ENCODE measurements at regions not wholly inside any gene's neighbourhood (a gene's known extent, or its start where the extent isn't known, plus 50 kb on each side); places are given as distances from the start of the nearest gene placed in this dataset.

GRCh38 chr11:134639586-134640330 lies 227.7 kb upstream of the B3GAT1 start:
- H3K4me1 ChIP-seq, result no peaks in the 10 kb centered on the region
- peaks cover 38% of the 10 kb centered on the region for H3K27me3 ChIP-seq (ENCODE audit: low read depth)
- H3K4me3 ChIP-seq, result no peak overlapping the region
- in situ Hi-C loops (cut with MboI; ENCODE audit: low sequenced_read_pairs), result no loop called here
- H3K9me3 ChIP-seq, result no peaks in the 10 kb centered on the region
- DNase-seq (ENCODE audit: low spot score in 2 of 2), result no peak
- no peaks in the 10 kb centered on the region for H3K36me3 ChIP-seq (replicated peaks)

DNA sequence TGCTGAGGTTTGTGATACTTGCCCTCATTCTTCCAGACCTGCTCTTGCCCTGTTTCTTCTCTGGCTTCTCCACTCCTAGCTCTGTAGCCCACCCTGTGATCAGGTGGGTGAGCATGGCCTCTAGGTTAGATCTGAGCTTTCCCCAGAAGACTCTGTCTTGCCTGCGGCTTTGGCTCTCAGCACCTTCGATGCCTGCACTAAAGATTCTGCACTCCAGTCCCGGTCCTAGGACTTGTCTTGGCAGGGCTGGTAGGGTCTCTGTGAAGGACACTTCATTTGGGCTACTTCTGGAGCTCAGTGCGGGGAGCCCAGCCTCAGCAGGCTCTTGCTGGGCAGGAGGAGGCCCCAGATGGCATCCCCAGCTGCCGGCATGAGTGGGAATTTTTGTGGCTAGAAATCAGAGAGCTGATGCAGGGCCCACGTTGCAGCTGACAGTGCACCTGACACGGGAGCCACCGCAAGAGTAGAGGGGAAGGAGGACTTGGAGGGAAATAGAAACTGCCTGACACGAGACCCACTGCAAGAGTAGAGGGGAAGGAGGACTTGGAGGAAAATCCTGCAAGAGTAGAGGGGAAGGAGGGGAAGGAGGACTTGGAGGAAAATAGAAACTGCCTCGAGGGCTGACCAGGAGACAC lies 226.9 kb upstream of the B3GAT1 start:
- peaks cover 38% of the 10 kb centered on the region for H3K27me3 ChIP-seq (ENCODE audit: low read depth)
- H3K9me3 ChIP-seq, result no peaks in the 10 kb centered on the region
- in situ Hi-C loops (cut with MboI; ENCODE audit: low sequenced_read_pairs), result no loop called here
- H3K4me3 ChIP-seq, result no peak overlapping the region
- no peaks in the 10 kb centered on the region for H3K4me1 ChIP-seq
- no peaks in the 10 kb centered on the region for H3K36me3 ChIP-seq (replicated peaks)
- DNase-seq (ENCODE audit: low spot score in 2 of 2), result no peak

DNA sequence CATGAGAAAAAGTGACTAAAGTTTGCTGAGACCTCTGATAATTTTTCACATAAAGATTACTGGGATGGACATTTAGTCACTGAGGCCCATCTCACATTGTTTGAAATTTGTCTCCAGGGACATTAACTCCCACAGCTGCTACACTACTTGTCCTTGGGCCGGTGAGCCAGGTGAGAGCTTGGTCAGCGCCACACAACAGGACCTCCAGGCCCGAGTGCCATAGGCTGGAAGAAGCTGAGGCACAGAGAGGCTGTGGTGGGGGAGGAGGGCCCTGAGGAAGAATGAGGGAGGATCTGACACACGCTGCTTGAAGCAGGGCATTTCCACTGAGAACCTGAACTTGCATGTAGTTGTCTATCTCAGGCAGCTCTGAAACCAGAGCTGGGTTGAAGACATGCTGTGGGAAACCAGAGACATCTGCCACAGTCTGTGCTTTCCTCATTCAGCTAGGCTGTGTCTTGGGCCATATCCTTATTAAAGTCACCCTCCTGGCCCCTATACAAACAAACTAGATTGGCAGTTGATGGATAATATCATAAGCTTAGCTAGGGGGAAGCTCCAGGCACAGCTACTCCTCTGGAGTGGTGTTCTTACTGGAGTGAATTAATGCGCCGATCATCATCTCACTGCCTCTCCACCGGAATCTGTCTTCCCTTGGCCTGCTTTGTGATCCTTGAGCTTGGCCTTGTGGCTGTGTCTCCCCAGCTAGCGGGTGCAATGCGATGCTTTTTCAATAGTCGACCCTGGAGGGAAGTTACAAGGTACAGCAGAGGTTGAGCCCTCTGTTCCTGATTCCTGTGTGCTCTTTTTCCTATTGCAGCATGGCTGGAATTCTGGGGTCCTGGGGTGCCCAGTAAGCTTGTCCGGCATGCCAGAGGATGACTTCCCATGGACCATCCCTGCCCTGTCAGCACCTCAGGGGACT lies 225.3 kb upstream of the B3GAT1 start:
- Histone ChIP-seq H3K27me3 (ENCODE audit: low read depth) (peaks cover 23% of the 10 kb centered on the region; the same call in 1 of the 2 replicates), H3K9me3 (no peaks in the 10 kb centered on the region), H3K4me3 (no peak overlapping the region), H3K36me3 (replicated peaks) (no peaks in the 10 kb centered on the region), H3K4me1 (no peaks in the 10 kb centered on the region)
- DNase-seq (ENCODE audit: low spot score in 2 of 2), result no peak
- in situ Hi-C loops (cut with MboI; ENCODE audit: low sequenced_read_pairs), result no loop called here

DNA sequence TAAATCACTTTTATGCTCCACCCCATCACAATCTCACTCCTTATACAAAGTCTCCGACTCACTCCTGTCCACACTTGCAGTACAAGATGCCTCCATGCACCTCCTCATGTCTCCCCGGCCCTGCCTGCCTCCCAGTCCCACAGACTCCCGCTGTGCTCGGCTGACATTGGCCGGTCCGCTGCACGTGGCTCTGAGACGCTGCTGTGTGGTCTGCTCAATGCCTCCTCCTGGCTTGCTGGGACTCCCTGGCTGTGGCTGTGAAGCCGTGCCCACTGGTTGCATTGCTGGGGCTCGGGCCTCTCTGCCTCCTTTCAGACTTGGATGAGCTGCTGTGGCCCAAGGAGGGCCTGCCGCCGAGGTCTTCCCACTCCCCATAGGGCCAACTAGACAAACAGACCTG lies 224.0 kb upstream of the B3GAT1 start:
- H3K4me3 ChIP-seq, result no peak overlapping the region
- in situ Hi-C loops (cut with MboI; ENCODE audit: low sequenced_read_pairs), result no loop called here
- no peaks in the 10 kb centered on the region for H3K36me3 ChIP-seq (replicated peaks)
- H3K4me1 ChIP-seq, result no peaks in the 10 kb centered on the region
- peaks cover 14% of the 10 kb centered on the region; the same call in 1 of the 2 replicates for H3K27me3 ChIP-seq (ENCODE audit: low read depth)
- H3K9me3 ChIP-seq, result no peaks in the 10 kb centered on the region
- no peak for DNase-seq (ENCODE audit: low spot score in 2 of 2)

GRCh38 chr11:134634897-134635831 lies 223.1 kb upstream of the B3GAT1 start:
- Histone ChIP-seq H3K36me3 (replicated peaks) (no peaks in the 10 kb centered on the region), H3K4me3 (no peak overlapping the region), H3K9me3 (no peaks in the 10 kb centered on the region), H3K4me1 (no peaks in the 10 kb centered on the region), H3K27me3 (ENCODE audit: low read depth) (peaks cover 11% of the 10 kb centered on the region; the same call in 1 of the 2 replicates)
- in situ Hi-C loops (cut with MboI; ENCODE audit: low sequenced_read_pairs), result no loop called here
- DNase-seq (ENCODE audit: low spot score in 2 of 2), result no peak

DNA sequence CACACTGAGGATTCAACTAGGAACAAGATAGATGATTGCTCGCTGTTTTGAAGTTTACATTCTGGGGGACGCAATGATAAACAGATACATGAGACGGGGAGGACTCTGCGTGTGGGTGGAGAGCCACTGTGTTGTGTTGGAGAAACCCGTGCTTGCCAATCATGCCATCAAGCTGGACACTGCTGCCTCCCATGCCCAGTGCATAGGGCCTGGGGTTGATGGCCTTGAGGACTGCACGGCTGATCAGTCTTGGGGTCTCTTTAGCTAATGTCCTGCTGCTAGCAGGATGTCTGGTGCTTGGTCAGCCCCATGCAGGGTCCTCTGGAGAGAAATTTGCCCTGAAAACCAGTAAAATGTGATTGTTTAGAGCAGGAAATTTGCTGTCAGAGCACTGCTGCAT lies 221.2 kb upstream of the B3GAT1 start:
- Histone ChIP-seq H3K9me3 (no peaks in the 10 kb centered on the region), H3K4me3 (no peak overlapping the region), H3K4me1 (no peaks in the 10 kb centered on the region), H3K27me3 (ENCODE audit: low read depth) (peaks cover 11% of the 10 kb centered on the region; the same call in 1 of the 2 replicates), H3K36me3 (replicated peaks) (no peaks in the 10 kb centered on the region)
- in situ Hi-C loops (cut with MboI; ENCODE audit: low sequenced_read_pairs), result no loop called here
- no peak for DNase-seq (ENCODE audit: low spot score in 2 of 2)

DNA sequence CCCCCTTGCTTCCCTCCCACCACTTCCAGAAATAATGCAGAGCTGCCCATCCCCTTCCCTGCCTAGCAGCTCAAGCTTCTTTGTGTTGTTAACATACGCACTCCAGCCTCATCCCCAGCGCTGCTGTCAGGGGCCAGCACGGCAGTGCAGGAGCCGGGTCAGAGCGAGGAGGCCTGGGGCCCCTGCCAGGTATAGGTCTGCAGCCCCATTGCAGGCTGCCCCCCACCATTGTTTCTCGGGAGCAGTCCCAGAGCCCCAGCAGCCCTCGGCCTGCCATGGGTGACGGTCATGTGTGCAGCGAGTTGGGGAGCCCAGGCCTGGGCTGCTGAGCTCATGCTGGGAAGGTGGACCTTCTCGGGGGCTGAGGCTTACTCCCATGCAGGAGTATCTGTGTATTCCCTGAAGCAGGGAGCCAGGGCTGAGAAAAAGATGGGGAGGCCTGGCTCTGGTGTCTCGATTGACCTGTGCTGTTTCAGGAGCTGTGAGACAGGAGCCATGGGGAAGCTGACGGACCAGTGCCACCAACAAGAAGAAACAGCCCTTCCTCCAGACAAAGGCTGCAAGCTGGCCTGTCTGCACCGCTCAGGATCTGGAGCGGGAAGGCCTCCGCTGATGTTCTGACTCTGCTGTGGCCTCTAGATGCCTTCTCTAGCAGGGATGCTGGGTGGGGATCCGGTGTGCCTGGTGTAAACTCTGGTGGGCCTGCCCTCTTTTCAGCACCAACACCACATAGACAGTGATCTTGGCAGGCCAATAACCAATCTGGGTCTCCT lies 220.5 kb upstream of the B3GAT1 start:
- no peaks in the 10 kb centered on the region for H3K36me3 ChIP-seq (replicated peaks)
- H3K4me3 ChIP-seq, result no peak overlapping the region
- H3K4me1 ChIP-seq, result no peaks in the 10 kb centered on the region
- DNase-seq (ENCODE audit: low spot score in 2 of 2), result no peak
- peaks cover 15% of the 10 kb centered on the region; the same call in 1 of the 2 replicates for H3K27me3 ChIP-seq (ENCODE audit: low read depth)
- no peaks in the 10 kb centered on the region for H3K9me3 ChIP-seq
- in situ Hi-C loops (cut with MboI; ENCODE audit: low sequenced_read_pairs), result no loop called here

DNA sequence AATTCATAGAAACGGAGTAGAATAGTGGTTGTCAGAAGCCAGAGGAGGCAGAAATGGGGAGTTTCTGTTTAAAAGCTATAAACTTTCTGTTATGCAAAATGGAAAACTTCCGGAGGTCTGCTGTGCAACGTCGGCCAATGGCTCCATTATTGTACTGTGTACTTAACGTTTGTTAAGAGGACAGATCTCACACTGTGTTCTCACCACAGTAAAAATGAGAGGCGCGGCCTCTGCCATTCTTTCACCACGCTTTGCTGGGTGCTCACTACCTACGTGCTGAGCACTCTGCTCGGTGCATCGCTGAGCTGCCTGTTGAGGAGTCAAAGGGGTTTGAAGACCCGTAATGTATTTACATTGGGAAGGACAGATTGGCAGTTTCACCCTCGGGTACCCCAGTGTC lies 218.8 kb upstream of the B3GAT1 start:
- no peaks in the 10 kb centered on the region for H3K9me3 ChIP-seq
- peak; percentile 6 to 19 for DNase-seq (ENCODE audit: low spot score in 2 of 2)
- no peak overlapping the region for H3K4me3 ChIP-seq
- H3K27me3 ChIP-seq (ENCODE audit: low read depth), result peaks cover 21% of the 10 kb centered on the region
- no peaks in the 10 kb centered on the region for H3K36me3 ChIP-seq (replicated peaks)
- in situ Hi-C loops (cut with MboI; ENCODE audit: low sequenced_read_pairs), result no loop called here
- no peaks in the 10 kb centered on the region for H3K4me1 ChIP-seq

DNA sequence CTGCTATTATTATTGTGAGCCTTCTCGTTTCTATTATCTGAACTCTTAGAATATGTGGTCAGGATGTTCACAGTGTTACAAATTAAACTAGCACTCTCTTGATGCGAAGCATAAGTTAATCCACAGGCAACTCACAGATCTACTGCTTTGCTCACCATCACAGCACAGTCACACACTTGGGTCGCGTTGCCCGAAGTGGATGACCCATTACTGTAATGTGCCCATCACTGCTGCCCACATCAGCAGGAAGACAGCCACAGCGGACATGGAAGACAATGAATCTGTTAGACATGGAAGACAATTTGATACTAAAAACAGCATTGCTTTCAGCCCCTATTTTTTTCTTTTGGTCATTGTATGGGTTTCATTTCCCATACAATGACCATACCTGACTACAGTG lies 216.4 kb upstream of the B3GAT1 start:
- Histone ChIP-seq H3K27me3 (ENCODE audit: low read depth) (peaks cover 15% of the 10 kb centered on the region), H3K9me3 (no peaks in the 10 kb centered on the region), H3K36me3 (replicated peaks) (no peaks in the 10 kb centered on the region), H3K4me1 (no peaks in the 10 kb centered on the region), H3K4me3 (no peak overlapping the region)
- in situ Hi-C loops (cut with MboI; ENCODE audit: low sequenced_read_pairs), result no loop called here
- DNase-seq (ENCODE audit: low spot score in 2 of 2), result no peak

DNA sequence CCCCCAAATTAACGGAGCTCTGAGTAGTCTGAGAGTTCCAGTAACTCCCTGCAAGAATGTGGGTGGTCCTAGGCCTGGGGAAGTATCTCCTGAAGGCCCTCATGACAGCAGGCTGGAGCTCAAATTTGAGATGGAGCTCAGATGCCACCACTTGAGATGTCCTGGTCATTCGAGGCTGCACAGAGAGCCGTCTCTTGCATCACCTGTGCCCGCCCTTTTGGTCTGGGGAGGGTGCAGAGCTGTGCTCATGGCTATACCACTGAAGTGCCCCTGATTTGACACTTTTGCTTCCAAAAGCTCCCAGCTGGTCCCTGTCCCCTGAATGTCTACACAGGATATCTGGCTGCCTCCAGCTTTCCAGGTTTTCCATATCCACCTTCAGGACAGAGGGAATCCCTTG lies 214.0 kb upstream of the B3GAT1 start:
- Histone ChIP-seq H3K9me3 (no peaks in the 10 kb centered on the region), H3K4me3 (no peak overlapping the region), H3K36me3 (replicated peaks) (no peaks in the 10 kb centered on the region), H3K27me3 (ENCODE audit: low read depth) (peaks cover 22% of the 10 kb centered on the region), H3K4me1 (no peaks in the 10 kb centered on the region)
- no peak for DNase-seq (ENCODE audit: low spot score in 2 of 2)
- in situ Hi-C loops (cut with MboI; ENCODE audit: low sequenced_read_pairs), result no loop called here

GRCh38 chr11:134625631-134626030 lies 213.6 kb upstream of the B3GAT1 start:
- no peak overlapping the region for H3K4me3 ChIP-seq
- peaks cover 22% of the 10 kb centered on the region for H3K27me3 ChIP-seq (ENCODE audit: low read depth)
- no peak for DNase-seq (ENCODE audit: low spot score in 2 of 2)
- in situ Hi-C loops (cut with MboI; ENCODE audit: low sequenced_read_pairs), result no loop called here
- no peaks in the 10 kb centered on the region for H3K9me3 ChIP-seq
- H3K36me3 ChIP-seq (replicated peaks), result no peaks in the 10 kb centered on the region
- H3K4me1 ChIP-seq, result no peaks in the 10 kb centered on the region

- H3K27me3 ChIP-seq (ENCODE audit: low read depth), result peaks cover 22% of the 10 kb centered on the region
- H3K4me1 ChIP-seq, result no peaks in the 10 kb centered on the region
- H3K4me3 ChIP-seq, result no peak overlapping the region
- DNase-seq (ENCODE audit: low spot score in 2 of 2), result no peak
- no peaks in the 10 kb centered on the region for H3K9me3 ChIP-seq
- H3K36me3 ChIP-seq (replicated peaks), result no peaks in the 10 kb centered on the region
- in situ Hi-C loops (cut with MboI; ENCODE audit: low sequenced_read_pairs), result no loop called here
Observed at GRCh38 chr11:134625151-134625550, 213.1 kb upstream of the B3GAT1 start.
